ENCODE measurements at regions not wholly inside any gene's neighbourhood (a gene's known extent, or its start where the extent isn't known, plus 50 kb on each side); places are given as distances from the start of the nearest gene placed in this dataset.

- intact Hi-C loops (cut with DNase I, micrococcal nuclease) = no loop called here
- Mint-ChIP-seq H3K27ac (no peak overlapping the region), H3K27me3 (no peaks in the 10 kb centered on the region), H3K4me3 (no peak overlapping the region), H3K9me3 (peaks cover 22% of the 10 kb centered on the region), H3K36me3 (ENCODE audit: low read depth) (no peaks in the 10 kb centered on the region), H3K4me1 (ENCODE audit: low read depth) (no peaks in the 10 kb centered on the region)
- ChIA-PET CTCF (no interaction called here), POLR2A (no interaction called here)
- Histone ChIP-seq H3K27me3 (ENCODE audit: control insufficient read depth in 1 of 2, insufficient read depth in 2 of 2, low read length in 2 of 2) (no peaks in the 10 kb centered on the region), H3K36me3 (ENCODE audit: insufficient read depth, low read length) (no peaks in the 10 kb centered on the region), H3K4me1 (ENCODE audit: insufficient read depth, low read length) (no peaks in the 10 kb centered on the region), H3K4me3 (ENCODE audit: low read length) (no peak overlapping the region), H3K27ac (ENCODE audit: low read depth in 1 of 2, low read length in 2 of 2) (no peak overlapping the region), H3K9me3 (ENCODE audit: control insufficient read depth in 1 of 2, insufficient read depth in 1 of 2, low read length in 2 of 2) (peaks cover 0 to 4% of the 10 kb centered on the region in 2 experiments)
- ATAC-seq (ENCODE audit: poor library complexity) (no peak), DNase-seq (no peak)
- TF ChIP-seq CTCF (IDR thresholded peaks at IDR 0.05) = no peak
These were observed 1444.0 kb upstream of the PCDH7 start for GRCh38 chr4:29276150-29276549.

GRCh38 chr4:29277381-29277780, 1442.8 kb upstream of the PCDH7 start:
- Mint-ChIP-seq H3K27me3 (no peaks in the 10 kb centered on the region), H3K36me3 (ENCODE audit: low read depth) (no peaks in the 10 kb centered on the region), H3K9me3 (peaks cover 18% of the 10 kb centered on the region), H3K4me1 (ENCODE audit: low read depth) (no peaks in the 10 kb centered on the region), H3K27ac (no peak overlapping the region), H3K4me3 (no peak overlapping the region)
- ChIA-PET CTCF (no interaction called here), POLR2A (no interaction called here)
- Histone ChIP-seq H3K27me3 (ENCODE audit: control insufficient read depth in 1 of 2, insufficient read depth in 2 of 2, low read length in 2 of 2) (no peaks in the 10 kb centered on the region), H3K9me3 (ENCODE audit: control insufficient read depth in 1 of 2, insufficient read depth in 1 of 2, low read length in 2 of 2) (peaks cover 0 to 4% of the 10 kb centered on the region in 2 experiments), H3K4me1 (ENCODE audit: insufficient read depth, low read length) (no peaks in the 10 kb centered on the region), H3K4me3 (ENCODE audit: low read length) (no peak overlapping the region), H3K36me3 (ENCODE audit: insufficient read depth, low read length) (no peaks in the 10 kb centered on the region), H3K27ac (ENCODE audit: low read depth in 1 of 2, low read length in 2 of 2) (no peak overlapping the region)
- TF ChIP-seq CTCF (IDR thresholded peaks at IDR 0.05) = no peak
- ATAC-seq (ENCODE audit: poor library complexity) (no peak), DNase-seq (no peak)
- intact Hi-C loops (cut with DNase I, micrococcal nuclease) = no loop called here

- Histone ChIP-seq H3K36me3 (ENCODE audit: insufficient read depth, low read length) (no peaks in the 10 kb centered on the region), H3K9me3 (ENCODE audit: control insufficient read depth in 1 of 2, insufficient read depth in 1 of 2, low read length in 2 of 2) (peaks cover 0 to under 1% of the 10 kb centered on the region in 2 experiments), H3K27ac (ENCODE audit: low read depth in 1 of 2, low read length in 2 of 2) (no peak overlapping the region), H3K4me1 (ENCODE audit: insufficient read depth, low read length) (no peaks in the 10 kb centered on the region), H3K4me3 (ENCODE audit: low read length) (no peak overlapping the region), H3K27me3 (ENCODE audit: control insufficient read depth in 1 of 2, insufficient read depth in 2 of 2, low read length in 2 of 2) (no peaks in the 10 kb centered on the region)
- no peak overlapping the region for H3K27ac Mint-ChIP-seq
- intact Hi-C loops (cut with DNase I, micrococcal nuclease) = no loop called here
- no peaks in the 10 kb centered on the region for H3K36me3 Mint-ChIP-seq (ENCODE audit: low read depth)
- ChIA-PET POLR2A (no interaction called here), CTCF (no interaction called here)
- H3K27me3 Mint-ChIP-seq = no peaks in the 10 kb centered on the region
- TF ChIP-seq CTCF (IDR thresholded peaks at IDR 0.05) = no peak
- no peaks in the 10 kb centered on the region for H3K4me1 Mint-ChIP-seq (ENCODE audit: low read depth)
- DNase-seq (no peak), ATAC-seq (ENCODE audit: poor library complexity) (no peak)
- H3K4me3 Mint-ChIP-seq = no peak overlapping the region
- H3K9me3 Mint-ChIP-seq = peaks cover 18% of the 10 kb centered on the region
These were observed 1441.6 kb upstream of the PCDH7 start for GRCh38 chr4:29278585-29278984.

All from CD4-positive, alpha-beta T cell (primary cell).